ENCODE measurements at regions not wholly inside any gene's neighbourhood (a gene's known extent, or its start where the extent isn't known, plus 50 kb on each side); places are given as distances from the start of the nearest gene placed in this dataset.

DNA sequence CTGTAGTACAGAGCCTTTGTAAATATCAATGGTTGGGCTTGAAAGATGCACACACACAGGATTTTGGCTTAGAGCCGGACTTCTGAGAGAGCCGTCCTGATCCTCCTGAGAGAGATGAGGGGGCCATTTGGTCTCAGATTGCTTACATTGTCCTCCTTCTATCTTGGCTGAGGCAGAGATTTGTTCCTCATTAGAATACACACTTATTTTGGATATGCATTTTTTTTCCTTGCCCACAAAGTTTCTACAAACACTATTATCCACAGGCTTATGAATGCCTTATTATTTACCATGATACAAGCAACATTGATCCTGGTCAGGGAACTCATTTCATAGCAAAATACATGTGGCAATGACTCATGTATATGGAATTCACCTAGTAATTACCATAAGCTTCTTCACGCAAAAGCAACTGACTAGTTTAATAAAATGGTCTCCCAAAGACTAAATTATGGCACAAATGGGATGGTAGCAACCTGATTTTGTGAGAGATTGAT, 175.3 kb downstream of the MDFIC start:
- ATAC-seq (ENCODE audit: low read depth) = no peak
- Mint-ChIP-seq H3K27ac (no peak overlapping the region), H3K27me3 (no peaks in the 10 kb centered on the region), H3K9me3 (ENCODE audit: insufficient read depth) (no peaks in the 10 kb centered on the region), H3K4me1 (no peaks in the 10 kb centered on the region), H3K4me3 (no peak overlapping the region)
- Histone ChIP-seq H3K9ac (ENCODE audit: low read length) (no peak overlapping the region), H3K4me1 (ENCODE audit: control insufficient read depth in 2 of 2, insufficient read depth in 2 of 2, low read length in 2 of 2) (no peaks in the 10 kb centered on the region), H3K27ac (ENCODE audit: low read length in 2 of 2) (no peak overlapping the region), H3K79me2 (ENCODE audit: control insufficient read depth, insufficient read depth, low read length) (no peaks in the 10 kb centered on the region), H3K4me2 (replicated peaks; ENCODE audit: low read depth, low read length, poor library complexity, severe bottlenecking) (no peak overlapping the region), H3K4me3 (ENCODE audit: control extremely low read depth in 1 of 5, extremely low read depth in 1 of 5, insufficient read depth in 1 of 5, low read depth in 2 of 5, low read length in 4 of 5) (no peak overlapping the region), H3K36me3 (replicated peaks in 1 of 2; ENCODE audit: control extremely low read depth in 1 of 2, control insufficient read depth in 1 of 2, extremely low read depth in 1 of 2, insufficient read depth in 2 of 2, low read length in 1 of 2) (no peaks in the 10 kb centered on the region), H3K9me3 (ENCODE audit: control extremely low read depth in 1 of 3, control insufficient read depth in 2 of 3, insufficient read depth in 1 of 3, low read length in 2 of 3) (no peaks in the 10 kb centered on the region), H4K20me1 (ENCODE audit: control insufficient read depth, insufficient read depth, low read length, poor library complexity, severe bottlenecking) (no peaks in the 10 kb centered on the region), H3K27me3 (replicated peaks in 1 of 4; ENCODE audit: control extremely low read depth in 1 of 4, control insufficient read depth in 3 of 4, insufficient read depth in 4 of 4, low read length in 3 of 4) (no peaks in the 10 kb centered on the region), H2AFZ (ENCODE audit: insufficient read depth, low read depth, low read length, poor library complexity, severe bottlenecking) (no peak overlapping the region)
- no peak for DNase-seq
- 100% methylated on average over 1 of the region's 3 CpGs for WGBS (ENCODE audit: insufficient coverage)
- ChIA-PET POLR2A (no interaction called here), CTCF (interaction anchor here (1.3 kb wide), 1 partner anchor 17 kb away, joined by 3 read pairs; no protein-coding TSS in a partner anchor)
- intact Hi-C loops (cut with micrococcal nuclease) = no loop called here
- no peak for TF ChIP-seq EZH2 (IDR thresholded peaks at IDR 0.05; ENCODE audit: borderline replicate concordance, insufficient read depth, low read depth, low read length, poor library complexity, severe bottlenecking)
- TF ChIP-seq, protein P1, sequence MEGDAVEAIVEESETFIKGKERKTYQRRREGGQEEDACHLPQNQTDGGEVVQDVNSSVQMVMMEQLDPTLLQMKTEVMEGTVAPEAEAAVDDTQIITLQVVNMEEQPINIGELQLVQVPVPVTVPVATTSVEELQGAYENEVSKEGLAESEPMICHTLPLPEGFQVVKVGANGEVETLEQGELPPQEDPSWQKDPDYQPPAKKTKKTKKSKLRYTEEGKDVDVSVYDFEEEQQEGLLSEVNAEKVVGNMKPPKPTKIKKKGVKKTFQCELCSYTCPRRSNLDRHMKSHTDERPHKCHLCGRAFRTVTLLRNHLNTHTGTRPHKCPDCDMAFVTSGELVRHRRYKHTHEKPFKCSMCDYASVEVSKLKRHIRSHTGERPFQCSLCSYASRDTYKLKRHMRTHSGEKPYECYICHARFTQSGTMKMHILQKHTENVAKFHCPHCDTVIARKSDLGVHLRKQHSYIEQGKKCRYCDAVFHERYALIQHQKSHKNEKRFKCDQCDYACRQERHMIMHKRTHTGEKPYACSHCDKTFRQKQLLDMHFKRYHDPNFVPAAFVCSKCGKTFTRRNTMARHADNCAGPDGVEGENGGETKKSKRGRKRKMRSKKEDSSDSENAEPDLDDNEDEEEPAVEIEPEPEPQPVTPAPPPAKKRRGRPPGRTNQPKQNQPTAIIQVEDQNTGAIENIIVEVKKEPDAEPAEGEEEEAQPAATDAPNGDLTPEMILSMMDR (IDR thresholded peaks at IDR 0.05) = no peak

DNA sequence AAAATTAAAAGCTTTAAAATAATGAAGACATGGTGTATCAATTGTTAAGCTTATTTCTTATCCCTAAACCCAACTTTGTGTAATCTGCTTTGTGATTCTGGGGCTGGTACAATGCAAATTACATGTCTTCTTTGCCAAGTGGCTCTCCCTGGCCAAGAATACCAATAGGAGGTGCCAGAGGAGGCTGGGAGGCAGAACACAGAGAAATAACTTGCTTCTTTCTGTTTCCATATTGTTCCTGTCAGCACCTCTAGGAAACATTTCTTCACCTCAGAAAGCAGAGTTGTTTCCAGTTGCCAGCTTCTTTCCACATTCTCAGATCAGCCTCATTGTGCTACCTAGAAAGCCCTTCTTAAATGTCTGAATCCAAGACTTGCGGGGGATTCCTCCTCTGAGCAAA, 174.4 kb downstream of the MDFIC start:
- ATAC-seq (ENCODE audit: low read depth) (no peak), DNase-seq (no peak)
- Histone ChIP-seq H3K4me1 (ENCODE audit: control insufficient read depth in 2 of 2, insufficient read depth in 2 of 2, low read length in 2 of 2) (no peaks in the 10 kb centered on the region), H4K20me1 (ENCODE audit: control insufficient read depth, insufficient read depth, low read length, poor library complexity, severe bottlenecking) (no peaks in the 10 kb centered on the region), H3K4me3 (ENCODE audit: control extremely low read depth in 1 of 5, extremely low read depth in 1 of 5, insufficient read depth in 1 of 5, low read depth in 2 of 5, low read length in 4 of 5) (no peak overlapping the region), H3K36me3 (replicated peaks in 1 of 2; ENCODE audit: control extremely low read depth in 1 of 2, control insufficient read depth in 1 of 2, extremely low read depth in 1 of 2, insufficient read depth in 2 of 2, low read length in 1 of 2) (no peaks in the 10 kb centered on the region), H3K4me2 (replicated peaks; ENCODE audit: low read depth, low read length, poor library complexity, severe bottlenecking) (no peak overlapping the region), H3K79me2 (ENCODE audit: control insufficient read depth, insufficient read depth, low read length) (no peaks in the 10 kb centered on the region), H2AFZ (ENCODE audit: insufficient read depth, low read depth, low read length, poor library complexity, severe bottlenecking) (no peak overlapping the region), H3K27ac (ENCODE audit: low read length in 2 of 2) (no peak overlapping the region), H3K9ac (ENCODE audit: low read length) (no peak overlapping the region), H3K9me3 (ENCODE audit: control extremely low read depth in 1 of 3, control insufficient read depth in 2 of 3, insufficient read depth in 1 of 3, low read length in 2 of 3) (no peaks in the 10 kb centered on the region), H3K27me3 (replicated peaks in 1 of 4; ENCODE audit: control extremely low read depth in 1 of 4, control insufficient read depth in 3 of 4, insufficient read depth in 4 of 4, low read length in 3 of 4) (no peaks in the 10 kb centered on the region)
- no peak overlapping the region for H3K27ac Mint-ChIP-seq
- WGBS (ENCODE audit: insufficient coverage) = 100% methylated on average over 1 of the region's 1 CpG
- H3K4me3 Mint-ChIP-seq = no peak overlapping the region
- H3K9me3 Mint-ChIP-seq (ENCODE audit: insufficient read depth) = no peaks in the 10 kb centered on the region
- no peaks in the 10 kb centered on the region for H3K4me1 Mint-ChIP-seq
- POLR2A ChIA-PET = no interaction called here
- intact Hi-C loops (cut with micrococcal nuclease) = no loop called here
- no peak for TF ChIP-seq EZH2 (IDR thresholded peaks at IDR 0.05; ENCODE audit: borderline replicate concordance, insufficient read depth, low read depth, low read length, poor library complexity, severe bottlenecking)
- TF ChIP-seq, protein P1 (IDR thresholded peaks at IDR 0.05) = no peak
- H3K27me3 Mint-ChIP-seq = no peaks in the 10 kb centered on the region
- CTCF ChIA-PET = no interaction called here
